ENCODE measurements at regions not wholly inside any gene's neighbourhood (a gene's known extent, or its start where the extent isn't known, plus 50 kb on each side); places are given as distances from the start of the nearest gene placed in this dataset.
"Not testable (repeated sequence)": the region's sequence is repeated elsewhere in the genome, so short reads cannot be mapped to it uniquely, and the experiment has no call there.

- DNase-seq (ENCODE audit: low read depth), result no peak
- no peak overlapping the region for H3K4me3 ChIP-seq (ENCODE audit: low read length)
- no peak for TF ChIP-seq CTCF (conservative IDR thresholded peaks at IDR 0.05; ENCODE audit: low read length)
Measured at GRCh38 chr7:81053623-81054022, 134.8 kb upstream of the SEMA3C start.

GRCh38 chr7:81051811-81052413 lies 133.1 kb upstream of the SEMA3C start:
- no peak overlapping the region for H3K4me3 ChIP-seq (ENCODE audit: low read length)
- no peak for TF ChIP-seq CTCF (conservative IDR thresholded peaks at IDR 0.05; ENCODE audit: low read length)
- DNase-seq (ENCODE audit: low read depth), result no peak

- no peak overlapping the region for H3K4me3 ChIP-seq (ENCODE audit: low read length)
- no peak for DNase-seq (ENCODE audit: low read depth)
Measured at GRCh38 chr7:81045491-81046030, 126.7 kb upstream of the SEMA3C start.

GRCh38 chr7:81042646-81043045 lies 123.8 kb upstream of the SEMA3C start:
- DNase-seq (ENCODE audit: low read depth); H3K4me3 ChIP-seq (ENCODE audit: low read length): not testable (repeated sequence)

More at GRCh38 chr7:81045491-81046030, 126.7 kb upstream of the SEMA3C start:
- no peak for TF ChIP-seq CTCF (conservative IDR thresholded peaks at IDR 0.05; ENCODE audit: low read length)

GRCh38 chr7:81040496-81040895 lies 121.6 kb upstream of the SEMA3C start:
- no peak for DNase-seq (ENCODE audit: low read depth)
- TF ChIP-seq CTCF (conservative IDR thresholded peaks at IDR 0.05; ENCODE audit: low read length), result no peak
- H3K4me3 ChIP-seq (ENCODE audit: low read length), result no peak overlapping the region

GRCh38 chr7:81036871-81037270 lies 118.0 kb upstream of the SEMA3C start:
- TF ChIP-seq CTCF (conservative IDR thresholded peaks at IDR 0.05; ENCODE audit: low read length), result no peak
- no peak for DNase-seq (ENCODE audit: low read depth)
- no peak overlapping the region for H3K4me3 ChIP-seq (ENCODE audit: low read length)

GRCh38 chr7:81036057-81036456 lies 117.2 kb upstream of the SEMA3C start:
- no peak for TF ChIP-seq CTCF (conservative IDR thresholded peaks at IDR 0.05; ENCODE audit: low read length)
- H3K4me3 ChIP-seq (ENCODE audit: low read length), result no peak overlapping the region
- DNase-seq (ENCODE audit: low read depth), result peak; percentile 29

Measured in AG10803 (cell line).